Liver (tissue), 8 donors: ENCODE measurements at regions not wholly inside any gene's neighbourhood (a gene's known extent, or its start where the extent isn't known, plus 50 kb on each side); places are given as distances from the start of the nearest gene placed in this dataset.

Experiments
- DNase-seq: peaks from one replicate; pipeline ENCODE4 v3.0.0-alpha.2; 2017; ENCODE audit warnings: low spot score
- H3K27ac ChIP-seq, 2 donors: one replicate each; pipeline ENCODE4 v1.7.0; 2013; ENCODE audit warnings: inconsistent platforms in 2 of 2, low read length in 2 of 2, control low read depth in 1 of 2, low read depth in 1 of 2, mild to moderate bottlenecking in 1 of 2
- H3K27me3 ChIP-seq, 4 donors: one replicate each; pipeline versions ENCODE4 v1.6.1 to v1.7.0; 2013; ENCODE audit warnings: low read length in 3 of 4, inconsistent platforms in 1 of 4, mild to moderate bottlenecking in 1 of 4, moderate library complexity in 1 of 4; ENCODE audit not compliant: control insufficient read depth in 4 of 4, insufficient read depth in 4 of 4
- H3K36me3 ChIP-seq, 4 donors: one replicate each; pipeline versions ENCODE4 v1.6.1 to v1.7.0; 2013; ENCODE audit warnings: low read length in 3 of 4, mild to moderate bottlenecking in 3 of 4, low read depth in 1 of 4, moderate library complexity in 1 of 4; ENCODE audit not compliant: control insufficient read depth in 4 of 4, insufficient read depth in 3 of 4
- H3K4me1 ChIP-seq, 4 donors: one replicate each; pipeline versions ENCODE4 v1.6.1 to v1.7.0; 2013; ENCODE audit warnings: low read length in 3 of 4, mild to moderate bottlenecking in 3 of 4, moderate library complexity in 1 of 4; ENCODE audit not compliant: control insufficient read depth in 4 of 4, insufficient read depth in 4 of 4
- H3K4me3 ChIP-seq, 3 donors: one replicate each; pipeline versions ENCODE4 v1.6.1 to v1.7.0; 2013; ENCODE audit warnings: low read length in 3 of 3, control low read depth in 1 of 3, low read depth in 1 of 3, mild to moderate bottlenecking in 1 of 3
- H3K9ac ChIP-seq, 2 donors: one replicate each; pipeline ENCODE4 v1.7.0; 2013; ENCODE audit warnings: low read length in 2 of 2, mild to moderate bottlenecking in 2 of 2, moderate library complexity in 2 of 2, control low read depth in 1 of 2, low read depth in 1 of 2
- H3K9me3 ChIP-seq, 4 donors: one replicate each; pipeline versions ENCODE4 v1.6.1 to v1.7.0; 2013; ENCODE audit warnings: low read length in 3 of 4; ENCODE audit not compliant: control insufficient read depth in 4 of 4
- ATF3 ChIP-seq: IDR thresholded peaks from 2 replicates; pipeline ENCODE4 v1.6.1; 2016; ENCODE audit warnings: antibody characterized with exemption
- CTCF ChIP-seq: fragments of 150-350 bp; IDR thresholded peaks from 2 replicates; pipeline ENCODE4 v1.5.1; 2017; ENCODE audit warnings: improper control_type of control experiment, low read depth, low read length; ENCODE audit not compliant: missing input control
- EGR1 ChIP-seq, 2 donors: IDR thresholded peaks; 2 replicates each; pipeline ENCODE4 v1.6.1; 2016 to 2018; ENCODE audit warnings: antibody characterized with exemption in 2 of 2, low read depth in 2 of 2
- FOXA2 ChIP-seq: IDR thresholded peaks from 2 replicates; pipeline ENCODE4 v1.6.1; 2016; ENCODE audit warnings: antibody characterized with exemption
- GABPA ChIP-seq, 2 donors: IDR thresholded peaks in 1 of 2; conservative IDR thresholded peaks in 1 of 2; 2 replicates each; pipeline ENCODE4 v1.6.1; 2016; ENCODE audit warnings: antibody characterized with exemption in 2 of 2, mild to moderate bottlenecking in 1 of 2, moderate library complexity in 1 of 2
- HNF4A ChIP-seq, 2 donors: conservative IDR thresholded peaks; 2 replicates each; pipeline ENCODE4 v1.6.1; 2016; ENCODE audit warnings: antibody characterized with exemption in 2 of 2, mild to moderate bottlenecking in 2 of 2
- HNF4G ChIP-seq: IDR thresholded peaks from 2 replicates; pipeline ENCODE4 v1.6.1; 2016; ENCODE audit warnings: antibody characterized with exemption
- JUND ChIP-seq, 2 donors: IDR thresholded peaks; 2 replicates each; pipeline ENCODE4 v1.6.1; 2016; ENCODE audit warnings: antibody characterized with exemption in 2 of 2
- MAX ChIP-seq: IDR thresholded peaks from 2 replicates; pipeline ENCODE4 v1.6.1; 2016; ENCODE audit warnings: antibody characterized with exemption
- NR2F2 ChIP-seq: IDR thresholded peaks from 2 replicates; pipeline ENCODE4 v1.6.1; 2016; ENCODE audit warnings: antibody characterized with exemption
- RAD21 ChIP-seq, 2 donors: IDR thresholded peaks; 2 replicates each; pipeline ENCODE4 v1.6.1; 2016; ENCODE audit warnings: antibody characterized with exemption in 2 of 2, mild to moderate bottlenecking in 2 of 2
- RXRA ChIP-seq, 2 donors: IDR thresholded peaks; 2 replicates each; pipeline ENCODE4 v1.6.1; 2017 to 2018; ENCODE audit warnings: antibody characterized with exemption in 2 of 2, mild to moderate bottlenecking in 1 of 2
- SP1 ChIP-seq: IDR thresholded peaks from 2 replicates; pipeline ENCODE4 v1.6.1; 2018; ENCODE audit warnings: antibody characterized with exemption, mild to moderate bottlenecking
- TAF1 ChIP-seq: conservative IDR thresholded peaks from 2 replicates; pipeline ENCODE4 v1.6.1; 2016; ENCODE audit warnings: antibody characterized with exemption, mild to moderate bottlenecking
- YY1 ChIP-seq: IDR thresholded peaks from 2 replicates; pipeline ENCODE4 v1.6.1; 2016; ENCODE audit warnings: antibody characterized with exemption, mild to moderate bottlenecking
- ZBTB33 ChIP-seq: IDR thresholded peaks from 2 replicates; pipeline ENCODE4 v1.6.1; 2016; ENCODE audit warnings: antibody characterized with exemption
- WGBS: extraction: QIAGEN DNeasy Blood & Tissue Kit; methylation state at CpG from one replicate; pipeline ENCODE4 v1.1.7; 2013; 5-methylcytosine and 5-hydroxymethylcytosine counted together
- donor health status: healthy.
- donor health status: healthy.
- donor health status: healthy.
- donor health status: healthy.
- donor health status: healthy.

- H3K9me3 ChIP-seq = no peaks in the 10 kb centered on the region
- H3K9ac ChIP-seq = no peak overlapping the region
- no peaks in the 10 kb centered on the region for H3K36me3 ChIP-seq
- H3K4me3 ChIP-seq = no peak overlapping the region
- H3K27ac ChIP-seq = no peak overlapping the region
- no peak for TF ChIP-seq GABPA (IDR thresholded peaks at IDR 0.05 in 1 of 2, conservative IDR thresholded peaks at IDR 0.05 in 1 of 2)
- TF ChIP-seq HNF4G = no peak
- no peak for TF ChIP-seq RAD21 (IDR thresholded peaks at IDR 0.05)
- no peak for TF ChIP-seq FOXA2
- TF ChIP-seq CTCF = no peak
- no peak for TF ChIP-seq TAF1
- no peak for TF ChIP-seq ATF3
- TF ChIP-seq EGR1 (IDR thresholded peaks at IDR 0.05; ENCODE audit: low read depth in 2 of 2) = no peak
- no peak for TF ChIP-seq RXRA (IDR thresholded peaks at IDR 0.05)
- H3K4me1 ChIP-seq = no peaks in the 10 kb centered on the region
- DNase-seq = no peak
- WGBS = 91% methylated on average over 3 of the region's 3 CpGs
- H3K27me3 ChIP-seq = no peaks in the 10 kb centered on the region
Observed at GRCh38 chr6:156408655-156409054, 368.5 kb upstream of the ARID1B start.

GRCh38 chr6:156407334-156407733, 369.8 kb upstream of the ARID1B start:
- WGBS = 82% methylated on average over 3 of the region's 3 CpGs
- H3K36me3 ChIP-seq = no peaks in the 10 kb centered on the region
- TF ChIP-seq SP1 (no peak), RXRA (IDR thresholded peaks at IDR 0.05) (no peak), FOXA2 (no peak), GABPA (IDR thresholded peaks at IDR 0.05 in 1 of 2, conservative IDR thresholded peaks at IDR 0.05 in 1 of 2) (no peak), NR2F2 (no peak), RAD21 (IDR thresholded peaks at IDR 0.05) (no peak), ATF3 (no peak), EGR1 (IDR thresholded peaks at IDR 0.05; ENCODE audit: low read depth in 2 of 2) (no peak), ZBTB33 (no peak), YY1 (no peak), TAF1 (no peak), JUND (IDR thresholded peaks at IDR 0.05) (no peak)
- no peak overlapping the region for H3K9ac ChIP-seq
- no peaks in the 10 kb centered on the region for H3K9me3 ChIP-seq
- no peaks in the 10 kb centered on the region for H3K27me3 ChIP-seq
- DNase-seq = no peak
- H3K27ac ChIP-seq = no peak overlapping the region
- no peak overlapping the region for H3K4me3 ChIP-seq
- H3K4me1 ChIP-seq = no peaks in the 10 kb centered on the region

GRCh38 chr6:156406688-156407087, 370.5 kb upstream of the ARID1B start:
- Histone ChIP-seq H3K9me3 (no peaks in the 10 kb centered on the region), H3K27me3 (no peaks in the 10 kb centered on the region), H3K4me1 (no peaks in the 10 kb centered on the region), H3K27ac (no peak overlapping the region), H3K9ac (no peak overlapping the region), H3K36me3 (no peaks in the 10 kb centered on the region), H3K4me3 (no peak overlapping the region)
- DNase-seq = no peak
- 87% methylated on average over 2 of the region's 2 CpGs for WGBS
- TF ChIP-seq MAX = no peak
- no peak for TF ChIP-seq JUND (IDR thresholded peaks at IDR 0.05)
- TF ChIP-seq EGR1 (IDR thresholded peaks at IDR 0.05; ENCODE audit: low read depth in 2 of 2) = no peak
- TF ChIP-seq YY1 = no peak
- TF ChIP-seq HNF4A (conservative IDR thresholded peaks at IDR 0.05) = no peak
- no peak for TF ChIP-seq RAD21 (IDR thresholded peaks at IDR 0.05)
- no peak for TF ChIP-seq ZBTB33
- TF ChIP-seq RXRA (IDR thresholded peaks at IDR 0.05) = no peak
- no peak for TF ChIP-seq FOXA2
- no peak for TF ChIP-seq CTCF
- TF ChIP-seq GABPA (IDR thresholded peaks at IDR 0.05 in 1 of 2, conservative IDR thresholded peaks at IDR 0.05 in 1 of 2) = no peak
